H1 (cell line): ENCODE measurements at regions not wholly inside any gene's neighbourhood (a gene's known extent, or its start where the extent isn't known, plus 50 kb on each side); places are given as distances from the start of the nearest gene placed in this dataset.

Experiments
- CEBPB ChIP-seq: IDR thresholded peaks from 2 replicates; pipeline ENCODE4 v1.6.1; 2012; ENCODE audit warnings: low read depth, low read length
- CHD7 ChIP-seq: fragments of 300-600 bp; sonication (generic); IDR thresholded peaks from 2 replicates; pipeline ENCODE4 v1.7.1; 2012; ENCODE audit warnings: low read length, moderate library complexity, mild to moderate bottlenecking, inconsistent platforms; ENCODE audit not compliant: insufficient replicate concordance
- SP4 ChIP-seq: IDR thresholded peaks from 2 replicates; pipeline ENCODE4 v1.6.1; 2012; ENCODE audit warnings: low read length, inconsistent platforms

GRCh38 chr6:164283574-164283973 lies 869.1 kb downstream of the QKI start (continued):
- TF ChIP-seq CHD7 (no peak), SP4 (no peak), CEBPB (no peak)
